IMR-90 (cell line): ENCODE measurements at regions not wholly inside any gene's neighbourhood (a gene's known extent, or its start where the extent isn't known, plus 50 kb on each side); places are given as distances from the start of the nearest gene placed in this dataset.

ENCODE experiments used
- ATAC-seq: fragments of 200-7000 bp; cut with Tn5 transposase; 2 replicates; pipeline ENCODE4 v1.9.1; 2020; ENCODE audit warnings: low read depth, mild to moderate bottlenecking, moderate library complexity
- BruUV-seq: library from RNA; stranded (reverse); fragments of 400-500 nt; replicated peaks from 2 replicates; lab custom pipeline; 2021; lab: Mats Ljungman, UMichigan
- CTCF ChIA-PET: fragments of 300-600 bp; formaldehyde crosslinking; extraction: SDS; loops from one replicate; lab custom pipeline; 2021; ENCODE audit warnings: antibody characterized with exemption; lab: Yijun Ruan, JAX
- POLR2A ChIA-PET: fragments of 300-600 bp; sonication (Branson Sonifier 250); formaldehyde crosslinking; loops from one replicate; lab custom pipeline; 2022; ENCODE audit warnings: antibody characterized with exemption; ENCODE audit not compliant: unreplicated experiment; lab: Charles Lee
- DNase-seq: peaks from one replicate; pipeline ENCODE4 v3.0.0; 2013
- H2AFZ ChIP-seq: replicated peaks from 2 replicates; pipeline ENCODE3; 2013; ENCODE audit warnings: low read length, mild to moderate bottlenecking; ENCODE audit not compliant: poor library complexity
- H2AK5ac ChIP-seq: 2 replicates; pipeline ENCODE4 v1.6.1; 2013; ENCODE audit warnings: low read depth, low read length, inconsistent platforms
- H2AK9ac ChIP-seq: replicated peaks from 2 replicates; pipeline ENCODE3; 2013; ENCODE audit warnings: mild to moderate bottlenecking, low read depth, low read length, moderate library complexity; ENCODE audit not compliant: poor library complexity
- H2BK120ac ChIP-seq: 2 replicates; pipeline ENCODE4 v1.6.1; 2013; ENCODE audit warnings: low read depth, low read length, inconsistent platforms
- H2BK15ac ChIP-seq: 3 replicates; pipeline ENCODE4 v1.6.1; 2013; ENCODE audit warnings: low read depth, low read length, inconsistent platforms
- H2BK20ac ChIP-seq: 2 replicates; pipeline ENCODE4 v1.6.1; 2013; ENCODE audit warnings: low read depth, mild to moderate bottlenecking, inconsistent platforms, low read length, moderate library complexity
- H2BK5ac ChIP-seq: 2 replicates; pipeline ENCODE4 v1.6.1; 2013; ENCODE audit warnings: mild to moderate bottlenecking, low read depth, low read length, inconsistent platforms; ENCODE audit not compliant: poor library complexity, severe bottlenecking
- H3K14ac ChIP-seq: replicated peaks from 2 replicates; pipeline ENCODE4 v1.6.1; 2013; ENCODE audit warnings: low read depth, low read length, inconsistent platforms
- H3K18ac ChIP-seq: 2 replicates; pipeline ENCODE4 v1.6.1; 2013; ENCODE audit warnings: low read depth, low read length, control low read depth
- H3K23ac ChIP-seq: 2 replicates; pipeline ENCODE4 v1.6.1; 2013; ENCODE audit warnings: low read depth, low read length, inconsistent platforms
- H3K27ac ChIP-seq: 2 replicates; pipeline ENCODE4 v1.5.1; 2013; ENCODE audit warnings: mild to moderate bottlenecking, control low read depth, low read length; ENCODE audit not compliant: insufficient read depth
- H3K27me3 ChIP-seq: 2 replicates; pipeline ENCODE4 v1.6.1; 2013; ENCODE audit warnings: low read length; ENCODE audit not compliant: control insufficient read depth, insufficient read depth
- H3K36me3 ChIP-seq: 2 replicates; pipeline ENCODE4 v1.6.1; 2013; ENCODE audit warnings: low read length, mixed read lengths; ENCODE audit not compliant: control insufficient read depth, insufficient read depth
- H3K4ac ChIP-seq: 2 replicates; pipeline ENCODE4 v1.6.1; 2013; ENCODE audit warnings: low read depth, low read length, inconsistent platforms
- H3K4me1 ChIP-seq: 2 replicates; pipeline ENCODE4 v1.6.1; 2013; ENCODE audit warnings: low read length, mixed read lengths; ENCODE audit not compliant: control insufficient read depth, insufficient read depth
- H3K4me2 ChIP-seq: 2 replicates; pipeline ENCODE4 v1.6.1; 2013; ENCODE audit warnings: low read depth, mild to moderate bottlenecking, control low read depth, low read length, moderate library complexity
- H3K4me3 ChIP-seq: 2 replicates; pipeline ENCODE4 v1.5.1; 2013; ENCODE audit warnings: low read depth, mild to moderate bottlenecking, control low read depth, low read length, moderate library complexity; ENCODE audit not compliant: insufficient read depth
- H3K56ac ChIP-seq: 2 replicates; pipeline ENCODE4 v1.6.1; 2013; ENCODE audit warnings: low read length, inconsistent platforms; ENCODE audit not compliant: insufficient read depth; ENCODE audit errors: extremely low read depth
- H3K79me1 ChIP-seq, 2 experiments: 2 replicates each; pipeline ENCODE4 v1.6.1; 2013; ENCODE audit warnings: low read length in 2 of 2, inconsistent platforms in 1 of 2, low read depth in 1 of 2
- H3K9ac ChIP-seq: 2 replicates; pipeline ENCODE4 v1.6.1; 2013; ENCODE audit warnings: low read depth, low read length, control low read depth
- H3K9me1 ChIP-seq: 2 replicates; pipeline ENCODE4 v1.6.1; 2013; ENCODE audit warnings: low read length, inconsistent platforms; ENCODE audit not compliant: insufficient read depth
- H3K9me3 ChIP-seq: 2 replicates; pipeline ENCODE4 v1.6.1; 2013; ENCODE audit warnings: low read length; ENCODE audit not compliant: control insufficient read depth, insufficient read depth
- H4K20me1 ChIP-seq: 2 replicates; pipeline ENCODE4 v1.6.1; 2013; ENCODE audit warnings: low read length, inconsistent platforms; ENCODE audit not compliant: insufficient read depth
- H4K5ac ChIP-seq: 2 replicates; pipeline ENCODE4 v1.6.1; 2013; ENCODE audit warnings: mild to moderate bottlenecking, low read depth, low read length, control low read depth
- H4K8ac ChIP-seq, 2 experiments: 2 replicates each; pipeline ENCODE4 v1.6.1; 2013; ENCODE audit warnings: low read depth in 2 of 2, low read length in 2 of 2, control low read depth in 1 of 2, inconsistent platforms in 1 of 2
- H4K91ac ChIP-seq: 2 replicates; pipeline ENCODE4 v1.6.1; 2013; ENCODE audit warnings: low read depth, low read length, inconsistent platforms; ENCODE audit not compliant: insufficient read depth
- BHLHE40 ChIP-seq: fragments of 150-350 bp; IDR thresholded peaks from 2 replicates; pipeline ENCODE4 v1.6.1; 2016; ENCODE audit warnings: mild to moderate bottlenecking, low read depth, low read length
- CEBPB ChIP-seq: IDR thresholded peaks from 2 replicates; pipeline ENCODE4 v1.6.1; 2012; ENCODE audit warnings: low read depth, low read length, improper control_type of control experiment
- CTCF ChIP-seq: conservative IDR thresholded peaks from 2 replicates; pipeline ENCODE4 v1.5.1; 2012; ENCODE audit warnings: mild to moderate bottlenecking, low read depth, low read length, improper control_type of control experiment
- FOS ChIP-seq: fragments of 150-350 bp; IDR thresholded peaks from 2 replicates; pipeline ENCODE4 v1.6.1; 2016; ENCODE audit warnings: low read depth, low read length
- MAFK ChIP-seq: IDR thresholded peaks from 2 replicates; pipeline ENCODE4 v1.6.1; 2012; ENCODE audit warnings: low read depth, low read length, improper control_type of control experiment
- MAZ ChIP-seq: IDR thresholded peaks from 2 replicates; pipeline ENCODE4 v1.6.1; 2012; ENCODE audit warnings: low read depth, mild to moderate bottlenecking, low read length, improper control_type of control experiment, moderate library complexity, borderline replicate concordance
- MXI1 ChIP-seq: IDR thresholded peaks from 2 replicates; pipeline ENCODE4 v1.6.1; 2012; ENCODE audit warnings: low read depth, mild to moderate bottlenecking, low read length, moderate library complexity, borderline replicate concordance
- NFE2L2 ChIP-seq: fragments of 150-350 bp; IDR thresholded peaks from 2 replicates; pipeline ENCODE4 v1.6.1; 2016; ENCODE audit warnings: low read depth, mild to moderate bottlenecking, low read length
- RFX5 ChIP-seq: IDR thresholded peaks from 2 replicates; pipeline ENCODE4 v1.8.0; 2012; ENCODE audit warnings: low read depth, mild to moderate bottlenecking, low read length, moderate library complexity
- SMC3 ChIP-seq: fragments of 150-350 bp; IDR thresholded peaks from 2 replicates; pipeline ENCODE4 v1.6.1; 2016; ENCODE audit warnings: low read depth, mild to moderate bottlenecking, antibody characterized with exemption, low read length, moderate library complexity
- WGBS, 2 experiments: methylation state at CpG; one replicate each; pipeline versions ENCODE4 v1.1.5 to v1.1.7; 2013; ENCODE audit warnings: missing lambda C conversion rate in 2 of 2; ENCODE audit not compliant: insufficient read length in 1 of 2; ENCODE audit errors: extremely low coverage in 2 of 2; 5-methylcytosine and 5-hydroxymethylcytosine counted together
- dilution Hi-C: fragments of 300-500 bp; cut with HindIII; formaldehyde crosslinking; loops from one replicate; pipeline ENCODE4 v1.14.3; 2018; ENCODE audit warnings: low sequenced_read_pairs; ENCODE audit not compliant: unreplicated experiment
- in situ Hi-C: fragments of 300-500 bp; cut with MboI; formaldehyde crosslinking; loops from 3 replicates; pipeline ENCODE4 v1.14.3; 2019; ENCODE audit warnings: low sequenced_read_pairs, inconsistent platforms, mixed read lengths
- intact Hi-C: fragments of 100-400 bp; cut with micrococcal nuclease; formaldehyde crosslinking; loops from 2 replicates; pipeline ENCODE4 v1.10.0; 2022

- in situ Hi-C loops = no loop called here
- H3K4ac ChIP-seq = no peak overlapping the region
- ChIA-PET POLR2A (no interaction called here), CTCF (interaction anchor here (1.1 kb wide), 1 partner anchor 14 kb away, joined by 3 read pairs; no protein-coding TSS in a partner anchor)
- ATAC-seq (no peak), DNase-seq (no peak)
- WGBS, 2 experiments = 0% methylated on average over 1 of the region's 2 CpGs; no CpG with 5 or more reads in 1 of the 2 experiments
- no peak overlapping the region for H2AK5ac ChIP-seq
- no peaks in the 10 kb centered on the region for H4K20me1 ChIP-seq
- no peaks in the 10 kb centered on the region for H3K9me3 ChIP-seq
- TF ChIP-seq MAFK (no peak), MAZ (no peak), SMC3 (no peak), RFX5 (no peak), BHLHE40 (no peak), NFE2L2 (no peak), FOS (no peak), CEBPB (no peak), MXI1 (no peak), CTCF (no peak)
- no peak overlapping the region for H3K56ac ChIP-seq
- H3K36me3 ChIP-seq = no peaks in the 10 kb centered on the region
- H3K27me3 ChIP-seq = no peaks in the 10 kb centered on the region
- no peak overlapping the region for H3K9ac ChIP-seq
- BruUV-seq = no TSS peak
- H3K14ac ChIP-seq = no peak overlapping the region
- H4K91ac ChIP-seq = no peak overlapping the region
- H4K8ac ChIP-seq = no peak overlapping the region
- H3K4me1 ChIP-seq = no peaks in the 10 kb centered on the region
- H3K4me3 ChIP-seq = no peak overlapping the region
- intact Hi-C loops = no loop called here
- no peak overlapping the region for H2BK15ac ChIP-seq
- no peaks in the 10 kb centered on the region for H3K9me1 ChIP-seq
- H3K23ac ChIP-seq = no peak overlapping the region
- H3K4me2 ChIP-seq = no peak overlapping the region
- H3K27ac ChIP-seq = no peak overlapping the region
- no peak overlapping the region for H2BK20ac ChIP-seq
- H3K79me1 ChIP-seq = no peaks in the 10 kb centered on the region
- H4K5ac ChIP-seq = no peak overlapping the region
- H2BK120ac ChIP-seq = no peak overlapping the region
- no peak overlapping the region for H2AK9ac ChIP-seq
- dilution Hi-C loops = no loop called here
- H2BK5ac ChIP-seq = no peak overlapping the region
- no peak overlapping the region for H2AFZ ChIP-seq
- H3K18ac ChIP-seq = no peak overlapping the region
Observed at GRCh38 chr5:13354611-13355010, 589.9 kb downstream of the DNAH5 start.
